GM12874 (cell line): ENCODE measurements at regions not wholly inside any gene's neighbourhood (a gene's known extent, or its start where the extent isn't known, plus 50 kb on each side); places are given as distances from the start of the nearest gene placed in this dataset.

Experiments
- TF ChIP-seq, protein P1 (sequence below): IDR thresholded peaks from 2 replicates; pipeline ENCODE4 v1.5.1; 2011; ENCODE audit warnings: low read depth, mild to moderate bottlenecking, control low read depth, low read length, moderate library complexity; ENCODE audit not compliant: insufficient read depth

DNA sequence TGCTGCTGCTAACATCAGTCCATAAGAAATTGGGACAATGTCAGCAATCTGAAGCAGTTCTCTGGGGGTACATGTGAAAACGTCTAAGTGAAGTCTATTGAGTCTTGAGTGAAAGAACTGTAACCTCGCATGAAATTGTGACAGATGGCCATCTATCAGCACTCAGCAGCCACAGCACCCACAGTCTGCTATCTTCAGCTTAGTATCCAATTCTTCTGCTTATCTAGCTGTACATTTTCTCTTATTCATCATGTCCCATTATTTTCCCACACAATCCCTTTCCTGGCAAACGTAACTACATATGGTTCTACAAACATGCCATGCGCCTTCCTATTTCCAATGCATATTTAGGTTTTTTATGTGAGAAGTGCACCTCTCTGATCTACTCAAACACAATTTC is 629.7 kb downstream of the NTRK3 start:
- TF ChIP-seq, protein P1, sequence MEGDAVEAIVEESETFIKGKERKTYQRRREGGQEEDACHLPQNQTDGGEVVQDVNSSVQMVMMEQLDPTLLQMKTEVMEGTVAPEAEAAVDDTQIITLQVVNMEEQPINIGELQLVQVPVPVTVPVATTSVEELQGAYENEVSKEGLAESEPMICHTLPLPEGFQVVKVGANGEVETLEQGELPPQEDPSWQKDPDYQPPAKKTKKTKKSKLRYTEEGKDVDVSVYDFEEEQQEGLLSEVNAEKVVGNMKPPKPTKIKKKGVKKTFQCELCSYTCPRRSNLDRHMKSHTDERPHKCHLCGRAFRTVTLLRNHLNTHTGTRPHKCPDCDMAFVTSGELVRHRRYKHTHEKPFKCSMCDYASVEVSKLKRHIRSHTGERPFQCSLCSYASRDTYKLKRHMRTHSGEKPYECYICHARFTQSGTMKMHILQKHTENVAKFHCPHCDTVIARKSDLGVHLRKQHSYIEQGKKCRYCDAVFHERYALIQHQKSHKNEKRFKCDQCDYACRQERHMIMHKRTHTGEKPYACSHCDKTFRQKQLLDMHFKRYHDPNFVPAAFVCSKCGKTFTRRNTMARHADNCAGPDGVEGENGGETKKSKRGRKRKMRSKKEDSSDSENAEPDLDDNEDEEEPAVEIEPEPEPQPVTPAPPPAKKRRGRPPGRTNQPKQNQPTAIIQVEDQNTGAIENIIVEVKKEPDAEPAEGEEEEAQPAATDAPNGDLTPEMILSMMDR = no peak

DNA sequence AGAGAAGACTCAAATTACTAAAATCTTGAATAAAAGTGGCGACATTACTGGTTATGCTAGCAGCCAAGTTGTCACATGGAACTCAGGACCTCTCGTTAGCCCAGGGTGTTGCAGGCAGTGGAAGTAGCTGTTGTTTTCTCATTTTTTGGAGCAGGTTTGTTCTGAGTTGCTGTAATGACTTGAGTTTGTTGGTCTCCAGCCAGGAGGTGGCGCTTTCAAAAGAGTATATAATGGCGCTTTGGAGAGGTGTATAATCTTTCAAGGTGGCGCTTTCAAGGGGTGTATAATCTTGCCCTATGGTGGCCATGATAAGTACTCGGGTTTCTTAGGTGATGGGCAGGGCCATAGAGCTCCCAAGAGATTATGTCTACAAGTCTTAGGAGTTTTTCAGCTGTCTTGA is 632.7 kb downstream of the NTRK3 start:
- TF ChIP-seq, protein P1 = no peak

DNA sequence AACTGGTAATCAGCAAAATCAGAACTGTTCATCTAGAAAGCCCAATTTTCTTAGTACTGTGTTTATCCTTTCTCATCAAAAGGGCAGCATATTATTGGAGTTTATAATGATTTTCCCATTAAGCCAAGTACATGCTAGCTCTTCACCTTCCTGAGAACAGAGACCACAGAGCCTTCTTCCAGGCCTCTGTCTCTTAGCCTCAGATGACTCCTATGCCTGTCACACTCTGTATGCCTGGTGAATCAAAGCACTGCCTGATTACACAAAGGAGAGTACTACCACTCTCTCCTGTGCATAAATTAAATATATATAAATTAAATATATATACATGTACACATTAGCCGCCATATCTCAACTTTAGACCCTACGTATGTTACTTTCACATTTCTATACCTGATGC is 636.1 kb downstream of the NTRK3 start:
- TF ChIP-seq, protein P1 = no peak

DNA sequence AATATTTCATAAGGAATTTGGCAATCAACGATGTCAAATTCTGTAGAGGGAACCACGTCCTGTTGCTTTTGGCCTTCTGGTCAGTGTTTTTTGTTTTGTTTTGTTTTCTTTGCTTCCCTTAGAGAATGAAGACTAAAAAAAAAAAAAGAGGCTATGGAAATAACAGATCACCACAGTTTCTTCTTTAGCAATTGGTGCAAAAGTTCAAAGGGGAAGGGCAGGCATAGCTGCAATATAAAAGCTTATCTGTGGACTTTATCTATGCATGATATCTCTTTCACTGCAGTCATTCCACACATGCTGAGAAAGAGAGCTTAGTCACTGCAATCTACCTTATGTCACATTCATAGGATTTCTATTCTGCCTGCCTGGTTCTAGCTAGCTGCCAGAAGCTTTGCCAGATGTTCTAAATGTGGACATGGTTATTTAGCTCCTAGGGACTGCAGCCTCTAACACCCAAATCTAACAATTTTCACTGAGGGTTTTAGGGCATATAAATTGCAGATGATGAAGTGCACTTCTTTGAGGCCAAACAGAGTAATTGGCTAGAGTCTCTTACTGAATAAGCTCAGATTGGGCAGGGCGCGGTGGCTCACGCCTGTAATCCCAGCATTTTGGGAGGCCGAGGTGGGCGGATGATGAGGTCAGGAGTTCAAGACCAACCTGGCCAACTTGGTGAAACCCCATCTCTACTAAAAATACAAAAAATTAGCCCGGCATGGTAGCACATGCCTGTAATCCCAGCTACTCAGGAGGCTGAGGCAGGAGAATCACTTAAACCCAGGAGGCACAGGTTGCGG is 637.2 kb downstream of the NTRK3 start:
- TF ChIP-seq, protein P1 = no peak

DNA sequence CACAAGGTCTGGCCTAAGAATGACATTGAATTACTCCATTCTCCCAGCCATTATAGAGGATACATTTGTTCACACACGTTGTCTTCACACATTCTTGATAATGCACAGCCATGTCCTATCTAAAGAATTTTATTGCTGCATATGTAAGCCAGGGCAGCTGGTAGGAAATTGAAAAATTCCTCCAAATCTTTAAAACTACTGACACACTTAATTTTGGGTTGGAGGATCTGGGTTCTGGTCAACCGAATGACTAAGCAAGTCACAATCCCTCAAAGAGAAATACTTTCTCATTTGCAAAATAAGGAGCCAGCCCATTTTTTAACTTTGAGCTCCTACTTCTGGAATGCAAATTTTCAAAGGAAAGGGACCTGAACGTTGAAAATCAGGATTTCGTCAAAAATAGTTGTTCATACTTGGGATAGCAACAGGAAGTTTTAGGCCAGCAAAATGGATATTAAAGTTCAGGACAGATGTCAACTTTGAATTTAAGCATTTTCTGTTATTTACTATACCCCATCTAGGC is 638.3 kb downstream of the NTRK3 start:
- TF ChIP-seq, protein P1 = no peak

DNA sequence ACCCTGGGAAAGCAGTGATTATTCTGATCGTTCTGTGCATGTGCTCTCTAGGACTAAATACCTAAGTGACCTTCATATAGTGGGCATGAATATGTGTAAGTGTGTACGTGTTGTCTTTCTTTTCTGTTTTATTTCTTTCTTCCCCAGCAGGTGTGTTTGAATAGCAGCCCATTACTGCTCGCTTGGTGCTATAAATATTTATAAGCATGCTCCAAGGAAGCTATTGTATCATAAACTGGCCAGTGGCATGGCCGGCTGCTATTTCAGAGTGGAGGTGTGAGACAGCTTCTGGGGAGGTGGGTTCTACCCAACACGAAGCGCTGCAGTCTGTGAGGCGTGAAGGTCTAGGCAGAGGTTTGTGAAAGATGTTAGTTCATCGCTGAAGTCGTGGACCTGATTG is 641.8 kb downstream of the NTRK3 start:
- TF ChIP-seq, protein P1 = no peak

DNA sequence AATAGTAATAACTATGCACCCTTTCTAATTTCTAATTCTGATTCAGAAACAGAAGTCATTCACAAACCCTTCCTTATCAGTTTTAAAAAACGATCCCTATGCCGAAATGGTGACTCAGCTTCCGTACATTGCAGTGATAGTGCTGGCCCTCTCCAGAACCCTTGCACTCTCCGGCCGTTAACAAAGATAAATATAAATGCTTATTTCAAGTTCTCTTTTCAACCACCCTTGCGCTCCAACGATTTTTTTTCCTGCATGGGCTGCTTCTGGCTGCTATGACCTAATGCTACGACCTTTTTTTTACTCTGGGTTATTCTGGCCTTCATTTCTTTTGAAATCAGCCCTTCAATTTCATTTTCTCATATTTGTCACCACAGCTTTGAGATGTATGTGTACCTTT is 646.2 kb downstream of the NTRK3 start:
- TF ChIP-seq, protein P1 = no peak
